CD4-positive, CD25-positive, alpha-beta regulatory T cell (primary cell): ENCODE measurements at regions not wholly inside any gene's neighbourhood (a gene's known extent, or its start where the extent isn't known, plus 50 kb on each side); places are given as distances from the start of the nearest gene placed in this dataset.
"Not testable (repeated sequence)": the region's sequence is repeated elsewhere in the genome, so short reads cannot be mapped to it uniquely, and the experiment has no call there.

Source experiments
- ATAC-seq, 2 donors: fragments of 150-1000 bp; cut with Tn5 transposase; one replicate each; pipeline ENCODE4 v1.10.0; 2021; ENCODE audit warnings: low read depth in 2 of 2, moderate number of reproducible peaks in 2 of 2, moderate library complexity in 1 of 2
- DNase-seq, 3 donors: peaks; one replicate each; pipeline versions ENCODE4 v3.0.0 to v3.0.0-alpha.2; 2012 to 2022; ENCODE audit warnings: mixed read lengths in 1 of 3
- H3K27ac ChIP-seq: one replicate; pipeline ENCODE4 v1.7.0; 2013; ENCODE audit warnings: mild to moderate bottlenecking, low read length; ENCODE audit not compliant: insufficient read depth, poor library complexity, severe bottlenecking
- H3K27me3 ChIP-seq: one replicate; pipeline ENCODE4 v1.7.0; 2013; ENCODE audit warnings: low read length; ENCODE audit not compliant: control insufficient read depth, insufficient read depth
- H3K36me3 ChIP-seq: one replicate; pipeline ENCODE4 v1.7.0; 2013; ENCODE audit warnings: mild to moderate bottlenecking, low read length, moderate library complexity; ENCODE audit not compliant: control insufficient read depth, insufficient read depth
- H3K4me1 ChIP-seq: 2 replicates; pipeline ENCODE4 v1.7.0; 2013; ENCODE audit warnings: mild to moderate bottlenecking, low read length; ENCODE audit not compliant: insufficient read depth, control insufficient read depth, poor library complexity, severe bottlenecking
- H3K4me3 ChIP-seq: one replicate; pipeline ENCODE4 v1.7.0; 2013; ENCODE audit warnings: low read depth, mild to moderate bottlenecking, low read length, moderate library complexity
- H3K9me3 ChIP-seq, 2 experiments: 1 replicate in 1 of 2; 2 replicates in 1 of 2; pipeline ENCODE4 v1.7.0; 2013; ENCODE audit warnings: low read length in 2 of 2, mild to moderate bottlenecking in 1 of 2, moderate library complexity in 1 of 2; ENCODE audit not compliant: control insufficient read depth in 2 of 2
- H3K27ac Mint-ChIP-seq, 3 donors: one replicate each; pipeline ENCODE4 v1.8.0; 2020 to 2022; ENCODE audit warnings: mild to moderate bottlenecking in 3 of 3, mixed read lengths in 3 of 3, moderate library complexity in 2 of 3
- H3K27me3 Mint-ChIP-seq: one replicate; pipeline ENCODE4 v1.8.0; 2022; ENCODE audit warnings: mild to moderate bottlenecking, mixed read lengths
- H3K36me3 Mint-ChIP-seq: one replicate; pipeline ENCODE4 v1.8.0; 2020; ENCODE audit warnings: mixed read lengths
- H3K4me1 Mint-ChIP-seq, 4 donors: one replicate each; pipeline ENCODE4 v1.8.0; 2020 to 2022; ENCODE audit warnings: mixed read lengths in 4 of 4, mild to moderate bottlenecking in 1 of 4
- H3K4me3 Mint-ChIP-seq, 4 donors: one replicate each; pipeline ENCODE4 v1.8.0; 2020 to 2022; ENCODE audit warnings: mild to moderate bottlenecking in 4 of 4, mixed read lengths in 4 of 4, moderate library complexity in 3 of 4
- H3K9me3 Mint-ChIP-seq, 7 donors: one replicate each; pipeline ENCODE4 v1.8.0; 2020 to 2022; ENCODE audit warnings: mixed read lengths in 7 of 7, mild to moderate bottlenecking in 3 of 7, moderate library complexity in 2 of 7

GRCh38 chr21:20045197-20045596 lies 953.0 kb upstream of the NCAM2 start:
- no peak overlapping the region for H3K4me3 ChIP-seq
- H3K36me3 ChIP-seq, result no peaks in the 10 kb centered on the region
- H3K27ac ChIP-seq, result no peak overlapping the region
- H3K27me3 Mint-ChIP-seq, result no peaks in the 10 kb centered on the region
- no peaks in the 10 kb centered on the region for H3K4me1 ChIP-seq
- DNase-seq, result no peak
- no peaks in the 10 kb centered on the region for H3K4me1 Mint-ChIP-seq
- H3K9me3 Mint-ChIP-seq, result peaks cover 5 to 31% (median 14%) of the 10 kb centered on the region in 7 donors
- no peak overlapping the region for H3K27ac Mint-ChIP-seq
- peaks cover 11 to 18% of the 10 kb centered on the region in 2 experiments for H3K9me3 ChIP-seq
- no peak overlapping the region for H3K4me3 Mint-ChIP-seq
- no peaks in the 10 kb centered on the region for H3K27me3 ChIP-seq
- H3K36me3 Mint-ChIP-seq, result no peaks in the 10 kb centered on the region
- ATAC-seq, result no peak

- H3K4me1 Mint-ChIP-seq, H3K4me3 Mint-ChIP-seq, H3K27ac ChIP-seq, H3K4me1 ChIP-seq, H3K27ac Mint-ChIP-seq, ATAC-seq, H3K27me3 ChIP-seq, H3K36me3 ChIP-seq, H3K27me3 Mint-ChIP-seq, H3K4me3 ChIP-seq, H3K36me3 Mint-ChIP-seq, DNase-seq: not testable (repeated sequence)
- peaks cover 6 to 32% (median 14%) of the 10 kb centered on the region in 7 donors for H3K9me3 Mint-ChIP-seq
- peaks cover 0 to 18% of the 10 kb centered on the region in 2 experiments for H3K9me3 ChIP-seq
Measured at GRCh38 chr21:20048130-20048837, 949.9 kb upstream of the NCAM2 start.

- Histone ChIP-seq H3K27ac (no peak overlapping the region), H3K4me3 (no peak overlapping the region), H3K9me3 (no peaks in the 10 kb centered on the region), H3K27me3 (no peaks in the 10 kb centered on the region), H3K36me3 (no peaks in the 10 kb centered on the region), H3K4me1 (no peaks in the 10 kb centered on the region)
- no peaks in the 10 kb centered on the region for H3K4me1 Mint-ChIP-seq
- DNase-seq (no peak), ATAC-seq (no peak)
- no peaks in the 10 kb centered on the region for H3K27me3 Mint-ChIP-seq
- H3K36me3 Mint-ChIP-seq, result no peaks in the 10 kb centered on the region
- no peak overlapping the region for H3K27ac Mint-ChIP-seq
- H3K9me3 Mint-ChIP-seq, result peaks cover 0 to 17% (median 6%) of the 10 kb centered on the region in 7 donors
- no peak overlapping the region for H3K4me3 Mint-ChIP-seq
Measured at GRCh38 chr21:20083336-20083735, 914.9 kb upstream of the NCAM2 start.

- DNase-seq (no peak), ATAC-seq (no peak)
- no peaks in the 10 kb centered on the region for H3K4me1 ChIP-seq
- no peaks in the 10 kb centered on the region for H3K9me3 ChIP-seq
- H3K27me3 Mint-ChIP-seq, result no peaks in the 10 kb centered on the region
- H3K4me1 Mint-ChIP-seq, result no peaks in the 10 kb centered on the region
- no peaks in the 10 kb centered on the region for H3K36me3 ChIP-seq
- no peak overlapping the region for H3K4me3 ChIP-seq
- H3K36me3 Mint-ChIP-seq, result no peaks in the 10 kb centered on the region
- H3K27ac ChIP-seq, result no peak overlapping the region
- H3K4me3 Mint-ChIP-seq, result no peak overlapping the region
- no peaks in the 10 kb centered on the region for H3K27me3 ChIP-seq
- H3K9me3 Mint-ChIP-seq, result peaks cover 0 to 17% (median 5%) of the 10 kb centered on the region in 7 donors
- no peak overlapping the region for H3K27ac Mint-ChIP-seq
Measured at GRCh38 chr21:20083925-20084324, 914.3 kb upstream of the NCAM2 start.

- DNase-seq (no peak), ATAC-seq (no peak)
- Mint-ChIP-seq H3K4me1 (no peaks in the 10 kb centered on the region), H3K27ac (no peak overlapping the region), H3K4me3 (no peak overlapping the region), H3K9me3 (peaks cover 2 to 17% (median 12%) of the 10 kb centered on the region in 7 donors), H3K27me3 (no peaks in the 10 kb centered on the region), H3K36me3 (no peaks in the 10 kb centered on the region)
- Histone ChIP-seq H3K4me1 (no peaks in the 10 kb centered on the region), H3K27me3 (no peaks in the 10 kb centered on the region), H3K36me3 (no peaks in the 10 kb centered on the region), H3K27ac (no peak overlapping the region), H3K9me3 (peaks cover 0 to 8% of the 10 kb centered on the region in 2 experiments), H3K4me3 (no peak overlapping the region)
Measured at GRCh38 chr21:20086508-20086907, 911.7 kb upstream of the NCAM2 start.

- Histone ChIP-seq H3K27me3 (no peaks in the 10 kb centered on the region), H3K36me3 (no peaks in the 10 kb centered on the region), H3K27ac (no peak overlapping the region), H3K4me3 (no peak overlapping the region), H3K9me3 (peaks cover 0 to 14% of the 10 kb centered on the region in 2 experiments), H3K4me1 (no peaks in the 10 kb centered on the region)
- Mint-ChIP-seq H3K4me3 (no peak overlapping the region), H3K9me3 (peaks cover 2 to 30% (median 12%) of the 10 kb centered on the region in 7 donors), H3K27ac (no peak overlapping the region), H3K36me3 (no peaks in the 10 kb centered on the region), H3K4me1 (no peaks in the 10 kb centered on the region), H3K27me3 (no peaks in the 10 kb centered on the region)
- ATAC-seq, result no peak
- no peak for DNase-seq
Measured at GRCh38 chr21:20106368-20106767, 891.8 kb upstream of the NCAM2 start.

- Histone ChIP-seq H3K4me3 (no peak overlapping the region), H3K4me1 (no peaks in the 10 kb centered on the region), H3K36me3 (no peaks in the 10 kb centered on the region), H3K27me3 (no peaks in the 10 kb centered on the region), H3K9me3 (peaks cover 0 to 14% of the 10 kb centered on the region in 2 experiments), H3K27ac (no peak overlapping the region)
- ATAC-seq (no peak), DNase-seq (no peak)
- peaks cover 2 to 39% (median 12%) of the 10 kb centered on the region in 7 donors for H3K9me3 Mint-ChIP-seq
- H3K27ac Mint-ChIP-seq, result no peak overlapping the region
- H3K4me1 Mint-ChIP-seq, result no peaks in the 10 kb centered on the region
- H3K36me3 Mint-ChIP-seq, result no peaks in the 10 kb centered on the region
- H3K4me3 Mint-ChIP-seq, result no peak overlapping the region
- H3K27me3 Mint-ChIP-seq, result no peaks in the 10 kb centered on the region
Measured at GRCh38 chr21:20108016-20108415, 890.2 kb upstream of the NCAM2 start.

- Histone ChIP-seq H3K4me1 (no peaks in the 10 kb centered on the region), H3K27ac (no peak overlapping the region), H3K4me3 (no peak overlapping the region), H3K36me3 (no peaks in the 10 kb centered on the region), H3K9me3 (peaks cover 0 to 14% of the 10 kb centered on the region in 2 experiments), H3K27me3 (no peaks in the 10 kb centered on the region)
- no peaks in the 10 kb centered on the region for H3K36me3 Mint-ChIP-seq
- H3K27me3 Mint-ChIP-seq, result no peaks in the 10 kb centered on the region
- no peak for ATAC-seq
- H3K27ac Mint-ChIP-seq, result no peak overlapping the region
- H3K4me1 Mint-ChIP-seq, result no peaks in the 10 kb centered on the region
- no peak for DNase-seq
- H3K9me3 Mint-ChIP-seq, result peaks cover 2 to 41% (median 12%) of the 10 kb centered on the region in 7 donors
- H3K4me3 Mint-ChIP-seq, result no peak overlapping the region
Measured at GRCh38 chr21:20108976-20109540, 889.2 kb upstream of the NCAM2 start.
